ENCODE measurements at regions not wholly inside any gene's neighbourhood (a gene's known extent, or its start where the extent isn't known, plus 50 kb on each side); places are given as distances from the start of the nearest gene placed in this dataset.

DNA sequence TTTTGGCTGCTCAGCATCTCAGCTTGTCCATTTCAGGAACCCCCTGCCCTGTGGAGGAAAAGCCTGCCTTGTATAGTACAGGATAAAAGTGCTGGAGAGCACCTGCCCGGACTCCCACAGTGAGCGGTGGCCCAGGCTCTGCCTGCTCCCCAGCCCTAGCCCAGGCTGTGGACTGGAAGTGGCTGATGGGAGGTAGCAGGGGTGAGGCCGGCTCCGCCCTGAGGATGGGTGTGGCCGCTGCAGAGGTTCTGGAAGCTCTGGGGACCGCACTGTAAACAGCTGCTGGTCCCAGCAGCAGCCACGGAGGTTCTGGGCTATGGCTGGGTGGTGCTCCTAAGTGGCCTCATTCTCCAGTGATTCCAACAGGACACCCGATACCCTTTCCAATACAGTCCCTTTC lies 56.6 kb upstream of the HELT start:
- Histone ChIP-seq H3K36me3 (replicated peaks in 1 of 2; ENCODE audit: control insufficient read depth in 1 of 2, insufficient read depth in 2 of 2, low read length in 1 of 2) (no peaks in the 10 kb centered on the region), H3K9me2 (no peaks in the 10 kb centered on the region), H3K4me2 (no peak overlapping the region), H3K27ac (ENCODE audit: low read depth in 2 of 2, low read length in 1 of 2) (no peak overlapping the region), H4K20me1 (ENCODE audit: insufficient read depth) (no peaks in the 10 kb centered on the region), H2AFZ (ENCODE audit: low read depth) (no peak overlapping the region), H3K27me3 (ENCODE audit: insufficient read depth) (0 out of 2 replicates have a peak, but pooled peaks cover 5% of the 10 kb centered on the region), H3K79me2 (ENCODE audit: insufficient read depth) (no peaks in the 10 kb centered on the region), H3K9me3 (no peaks in the 10 kb centered on the region), H3K4me1 (ENCODE audit: control insufficient read depth in 1 of 2, insufficient read depth in 2 of 2, low read depth in 1 of 2, low read length in 1 of 2) (peaks cover 0 to 7% of the 10 kb centered on the region in 2 experiments; a peak in 1 of 4 replicates), H3K4me3 (ENCODE audit: low read depth in 2 of 2, low read length in 1 of 2) (no peak overlapping the region), H3F3A (replicated peaks; ENCODE audit: insufficient read depth) (no peaks in the 10 kb centered on the region), H3K9ac (no peak overlapping the region)
- WGBS (ENCODE audit: low lambda C conversion rate), result 63% methylated on average over 3 of the region's 8 CpGs
- DNase-seq, result no peak
- CTCF ChIA-PET, result interaction anchor here (1.0 kb wide), 1 partner anchor 50 kb away, joined by 3 read pairs; no protein-coding TSS in a partner anchor
- no peak for TF ChIP-seq RXRA (IDR thresholded peaks at IDR 0.05; ENCODE audit: borderline replicate concordance, low read depth)
- no peak for TF ChIP-seq EZH2phosphoT487 (IDR thresholded peaks at IDR 0.05; ENCODE audit: borderline replicate concordance, low read depth)
- TF ChIP-seq SIN3A (IDR thresholded peaks at IDR 0.05; ENCODE audit: borderline replicate concordance, low read depth, low read length), result no peak
- TF ChIP-seq JUND (IDR thresholded peaks at IDR 0.05), result no peak
- no peak for TF ChIP-seq RAD21 (IDR thresholded peaks at IDR 0.05; ENCODE audit: low read length)
- TF ChIP-seq GATA2 (CRISPR knock-in tag; IDR thresholded peaks at IDR 0.05), result no peak
- TF ChIP-seq, protein P1, sequence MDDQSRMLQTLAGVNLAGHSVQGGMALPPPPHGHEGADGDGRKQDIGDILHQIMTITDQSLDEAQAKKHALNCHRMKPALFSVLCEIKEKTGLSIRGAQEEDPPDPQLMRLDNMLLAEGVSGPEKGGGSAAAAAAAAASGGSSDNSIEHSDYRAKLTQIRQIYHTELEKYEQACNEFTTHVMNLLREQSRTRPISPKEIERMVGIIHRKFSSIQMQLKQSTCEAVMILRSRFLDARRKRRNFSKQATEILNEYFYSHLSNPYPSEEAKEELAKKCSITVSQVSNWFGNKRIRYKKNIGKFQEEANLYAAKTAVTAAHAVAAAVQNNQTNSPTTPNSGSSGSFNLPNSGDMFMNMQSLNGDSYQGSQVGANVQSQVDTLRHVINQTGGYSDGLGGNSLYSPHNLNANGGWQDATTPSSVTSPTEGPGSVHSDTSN (IDR thresholded peaks at IDR 0.05), result no peak
- no peak for TF ChIP-seq CHD2 (IDR thresholded peaks at IDR 0.05; ENCODE audit: low read length, partially characterized antibody)
- POLR2A ChIA-PET, result no interaction called here

DNA sequence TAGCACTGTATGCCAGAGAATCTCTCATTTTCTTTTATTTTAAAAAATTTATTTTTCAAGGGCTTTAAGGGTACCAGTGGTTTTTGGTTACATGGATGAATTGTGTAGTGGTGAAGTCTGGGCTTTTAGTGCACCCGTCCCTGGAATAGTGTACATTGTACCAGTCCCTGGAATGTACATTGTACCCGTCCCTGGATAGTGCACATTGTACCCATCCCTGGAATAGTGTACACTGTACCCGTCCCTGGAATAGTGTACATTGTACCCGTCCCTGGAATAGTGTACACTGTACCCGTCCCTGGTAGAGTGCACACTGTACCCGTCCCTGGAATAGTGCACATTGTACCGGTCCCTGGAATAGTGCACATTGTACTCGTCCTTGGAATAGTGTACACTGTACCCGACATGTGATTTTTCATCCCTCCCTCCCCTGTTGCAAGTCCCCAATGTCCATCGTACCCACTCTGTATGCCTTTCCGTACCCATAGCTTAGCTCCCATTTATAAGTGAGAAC lies 56.1 kb upstream of the HELT start:
- WGBS (ENCODE audit: low lambda C conversion rate), result 54% methylated on average over 7 of the region's 11 CpGs
- Histone ChIP-seq H3K9me2 (no peaks in the 10 kb centered on the region), H3K4me3 (ENCODE audit: low read depth in 2 of 2, low read length in 1 of 2) (no peak overlapping the region), H3K79me2 (ENCODE audit: insufficient read depth) (no peaks in the 10 kb centered on the region), H3K4me2 (no peak overlapping the region), H3K9me3 (no peaks in the 10 kb centered on the region), H3K36me3 (replicated peaks in 1 of 2; ENCODE audit: control insufficient read depth in 1 of 2, insufficient read depth in 2 of 2, low read length in 1 of 2) (no peaks in the 10 kb centered on the region), H3K27me3 (ENCODE audit: insufficient read depth) (0 out of 2 replicates have a peak, but pooled peaks cover 5% of the 10 kb centered on the region), H3K9ac (no peak overlapping the region), H3K27ac (ENCODE audit: low read depth in 2 of 2, low read length in 1 of 2) (no peak overlapping the region), H2AFZ (ENCODE audit: low read depth) (no peak overlapping the region), H3K4me1 (ENCODE audit: control insufficient read depth in 1 of 2, insufficient read depth in 2 of 2, low read depth in 1 of 2, low read length in 1 of 2) (peaks cover 0 to 7% of the 10 kb centered on the region in 2 experiments; a peak in 1 of 4 replicates), H3F3A (replicated peaks; ENCODE audit: insufficient read depth) (no peaks in the 10 kb centered on the region), H4K20me1 (ENCODE audit: insufficient read depth) (no peaks in the 10 kb centered on the region)
- DNase-seq, result no peak
- ChIA-PET POLR2A (no interaction called here), CTCF (no interaction called here)
- TF ChIP-seq GATA2 (CRISPR knock-in tag; IDR thresholded peaks at IDR 0.05) (no peak), TAF1 (IDR thresholded peaks at IDR 0.05; ENCODE audit: borderline replicate concordance, low read depth, low read length) (no peak), NFIC (IDR thresholded peaks at IDR 0.05; ENCODE audit: borderline replicate concordance) (no peak), RAD21 (IDR thresholded peaks at IDR 0.05; ENCODE audit: low read length) (no peak), GABPA (IDR thresholded peaks at IDR 0.05; ENCODE audit: low read depth) (no peak), ELF1 (IDR thresholded peaks at IDR 0.05) (no peak), MEF2A (IDR thresholded peaks at IDR 0.05; ENCODE audit: borderline replicate concordance, low read depth) (no peak), SIN3A (IDR thresholded peaks at IDR 0.05; ENCODE audit: borderline replicate concordance, low read depth, low read length) (no peak), YY1 (IDR thresholded peaks at IDR 0.05; ENCODE audit: low read depth) (no peak), MAX (IDR thresholded peaks at IDR 0.05; ENCODE audit: low read depth) (no peak), REST (IDR thresholded peaks at IDR 0.05; ENCODE audit: low read depth, low read length) (no peak)
- TF ChIP-seq, protein P2, sequence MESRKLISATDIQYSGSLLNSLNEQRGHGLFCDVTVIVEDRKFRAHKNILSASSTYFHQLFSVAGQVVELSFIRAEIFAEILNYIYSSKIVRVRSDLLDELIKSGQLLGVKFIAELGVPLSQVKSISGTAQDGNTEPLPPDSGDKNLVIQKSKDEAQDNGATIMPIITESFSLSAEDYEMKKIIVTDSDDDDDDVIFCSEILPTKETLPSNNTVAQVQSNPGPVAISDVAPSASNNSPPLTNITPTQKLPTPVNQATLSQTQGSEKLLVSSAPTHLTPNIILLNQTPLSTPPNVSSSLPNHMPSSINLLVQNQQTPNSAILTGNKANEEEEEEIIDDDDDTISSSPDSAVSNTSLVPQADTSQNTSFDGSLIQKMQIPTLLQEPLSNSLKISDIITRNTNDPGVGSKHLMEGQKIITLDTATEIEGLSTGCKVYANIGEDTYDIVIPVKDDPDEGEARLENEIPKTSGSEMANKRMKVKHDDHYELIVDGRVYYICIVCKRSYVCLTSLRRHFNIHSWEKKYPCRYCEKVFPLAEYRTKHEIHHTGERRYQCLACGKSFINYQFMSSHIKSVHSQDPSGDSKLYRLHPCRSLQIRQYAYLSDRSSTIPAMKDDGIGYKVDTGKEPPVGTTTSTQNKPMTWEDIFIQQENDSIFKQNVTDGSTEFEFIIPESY (IDR thresholded peaks at IDR 0.05; ENCODE audit: borderline replicate concordance, low read depth), result no peak
- TF ChIP-seq, protein P1 (IDR thresholded peaks at IDR 0.05), result no peak
- TF ChIP-seq, protein P3, sequence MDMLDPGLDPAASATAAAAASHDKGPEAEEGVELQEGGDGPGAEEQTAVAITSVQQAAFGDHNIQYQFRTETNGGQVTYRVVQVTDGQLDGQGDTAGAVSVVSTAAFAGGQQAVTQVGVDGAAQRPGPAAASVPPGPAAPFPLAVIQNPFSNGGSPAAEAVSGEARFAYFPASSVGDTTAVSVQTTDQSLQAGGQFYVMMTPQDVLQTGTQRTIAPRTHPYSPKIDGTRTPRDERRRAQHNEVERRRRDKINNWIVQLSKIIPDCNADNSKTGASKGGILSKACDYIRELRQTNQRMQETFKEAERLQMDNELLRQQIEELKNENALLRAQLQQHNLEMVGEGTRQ (IDR thresholded peaks at IDR 0.05; ENCODE audit: borderline replicate concordance, low read depth, low read length), result no peak

All from SK-N-SH (cell line).